HT-29 (cell line): ENCODE measurements at regions not wholly inside any gene's neighbourhood (a gene's known extent, or its start where the extent isn't known, plus 50 kb on each side); places are given as distances from the start of the nearest gene placed in this dataset. TPM values are rescaled to one million over a fixed set of nuclear protein-coding genes. Genes with fewer than 3 reads are reported as not detected.

Source experiments
- DNase-seq: peaks from one replicate; pipeline ENCODE4 v3.0.0-alpha.2; 2015; ENCODE audit warnings: low spot score
- small RNA-seq: library from RNA; depleted of rRNA; stranded (forward); fragments of <200 nt; gene quantifications from one replicate; pipeline ENCODE3, GENCODE V24; 2014

DNA sequence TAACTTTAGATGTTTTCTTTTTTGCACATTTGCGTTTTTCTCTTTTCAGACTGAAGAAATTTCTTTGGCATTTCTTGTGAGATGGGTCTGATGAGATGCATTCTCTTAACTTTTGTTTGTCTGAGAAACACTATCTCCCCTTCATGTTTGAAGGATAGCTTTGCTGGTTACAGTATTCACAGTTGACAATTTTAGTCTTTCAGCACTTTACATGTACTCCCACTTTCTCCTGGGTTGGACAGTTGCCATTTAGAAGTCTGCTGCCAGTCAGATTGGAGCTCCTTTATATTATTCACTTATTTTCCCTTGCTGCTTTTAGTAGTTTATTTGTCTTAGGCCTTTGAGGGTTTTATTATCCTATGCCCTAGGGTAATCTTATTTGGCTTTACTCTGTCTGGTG is 67.3 kb upstream of the VOPP1 start:
- no peak for DNase-seq

DNA sequence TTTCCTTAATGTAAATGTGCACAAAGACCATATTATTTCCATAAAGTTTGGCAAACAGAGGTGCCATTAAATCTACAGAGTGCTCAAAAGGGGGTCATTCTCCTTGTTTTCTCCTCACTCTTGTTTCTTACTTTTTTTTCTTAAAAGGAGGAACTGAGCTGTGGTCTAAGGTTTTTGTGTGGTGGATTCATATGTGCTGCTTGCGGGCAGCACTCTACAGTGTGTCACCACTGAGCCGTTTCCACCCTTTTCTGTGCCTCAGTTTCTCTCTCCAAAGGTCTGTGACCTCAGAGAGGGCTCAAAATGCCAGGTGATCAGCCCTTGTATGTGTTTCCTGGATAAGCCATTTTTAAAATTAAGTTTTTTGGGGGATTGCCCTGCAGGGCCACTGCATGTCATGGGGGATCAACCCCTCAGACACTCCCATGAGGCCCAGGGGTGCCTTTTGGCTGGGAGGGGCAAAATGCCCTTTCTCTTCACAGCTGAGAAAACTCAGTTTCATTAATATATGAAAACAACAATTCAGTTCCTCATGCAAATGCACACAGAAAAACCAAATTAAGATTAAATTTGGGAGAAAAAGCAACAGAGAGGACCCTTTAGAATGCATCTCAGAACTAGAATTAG is 56.9 kb upstream of the VOPP1 start:
- DNase-seq, result no peak

DNA sequence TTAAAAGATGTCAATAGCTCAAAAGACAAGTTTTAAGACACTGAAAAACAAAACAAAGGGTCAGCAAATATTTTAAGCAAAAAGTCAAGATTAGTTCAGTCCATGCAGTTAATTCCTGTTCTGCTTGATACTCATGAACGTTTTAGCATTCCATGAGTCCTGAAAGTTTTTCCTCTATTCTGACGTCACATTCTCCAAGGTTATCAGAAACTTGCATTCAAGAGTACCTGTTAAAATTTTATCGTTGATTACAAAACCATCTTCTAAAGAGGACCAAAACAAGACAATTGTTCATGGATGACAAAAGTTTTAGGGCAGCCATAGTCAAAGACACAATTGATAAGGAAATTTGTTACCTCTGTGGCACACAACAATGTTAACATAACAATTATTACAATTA is 52.5 kb upstream of the VOPP1 start:
- DNase-seq, result no peak

DNA sequence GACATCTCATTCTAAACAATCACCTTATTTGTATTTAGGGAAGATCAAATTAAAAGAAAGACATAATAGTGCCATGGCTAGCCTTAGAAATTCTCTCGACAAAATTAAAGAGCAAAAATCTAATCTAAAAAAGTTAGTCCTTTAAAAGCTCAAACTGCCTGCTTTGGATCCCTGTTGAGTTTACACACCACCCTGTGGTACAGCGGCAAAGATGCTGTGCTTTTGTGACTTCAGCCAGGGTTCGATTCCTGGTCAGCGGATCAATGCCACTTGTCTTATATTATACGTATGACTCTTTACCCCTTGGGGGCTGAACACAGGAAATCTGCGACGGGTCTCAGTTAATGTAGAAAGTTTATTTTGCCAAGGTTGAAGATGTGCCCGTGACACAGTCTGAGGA is 51.3 kb upstream of the VOPP1 start:
- no peak for DNase-seq

DNA sequence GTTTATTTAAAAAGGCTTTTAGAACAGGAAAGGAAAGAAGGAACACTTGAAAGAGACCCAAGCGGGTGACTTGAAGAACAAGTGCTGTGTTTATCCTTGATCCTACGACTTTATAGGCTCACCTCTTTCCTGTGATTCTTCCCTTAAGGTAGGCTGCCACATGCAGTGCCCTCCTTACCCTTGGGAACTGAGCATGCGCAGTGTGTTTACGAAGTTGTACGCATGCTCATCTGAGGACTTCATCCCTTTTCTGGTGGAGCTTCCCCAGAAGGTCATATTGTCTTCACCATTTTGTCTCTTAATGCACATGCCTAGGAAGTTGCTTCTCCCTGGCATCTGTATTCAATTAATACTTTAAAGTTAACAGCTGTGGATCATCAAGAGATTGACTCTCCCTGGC is 49.9 kb upstream of the VOPP1 start:
- DNase-seq, result no peak

Small RNA genes in the stretch of these regions (small RNA-seq; reads per million reads assigned to genes)
- gene RNU6-389P, result not detected
- gene SUMO2P3, result not detected
